HG03139 (cell line): ENCODE measurements at regions not wholly inside any gene's neighbourhood (a gene's known extent, or its start where the extent isn't known, plus 50 kb on each side); places are given as distances from the start of the nearest gene placed in this dataset.
"Not testable (repeated sequence)": the region's sequence is repeated elsewhere in the genome, so short reads cannot be mapped to it uniquely, and the experiment has no call there.

Experiments
- ATAC-seq: cut with Tn5 transposase; IDR thresholded peaks from one replicate; pipeline ENCODE4 v1.9.1; 2021; ENCODE audit not compliant: unreplicated experiment

- ATAC-seq: not testable (repeated sequence)
These were observed 382.4 kb upstream of the PODXL start for GRCh38 chr7:131938788-131939187.

GRCh38 chr7:131937868-131938267 is 381.4 kb upstream of the PODXL start:
- ATAC-seq: no peak

DNA sequence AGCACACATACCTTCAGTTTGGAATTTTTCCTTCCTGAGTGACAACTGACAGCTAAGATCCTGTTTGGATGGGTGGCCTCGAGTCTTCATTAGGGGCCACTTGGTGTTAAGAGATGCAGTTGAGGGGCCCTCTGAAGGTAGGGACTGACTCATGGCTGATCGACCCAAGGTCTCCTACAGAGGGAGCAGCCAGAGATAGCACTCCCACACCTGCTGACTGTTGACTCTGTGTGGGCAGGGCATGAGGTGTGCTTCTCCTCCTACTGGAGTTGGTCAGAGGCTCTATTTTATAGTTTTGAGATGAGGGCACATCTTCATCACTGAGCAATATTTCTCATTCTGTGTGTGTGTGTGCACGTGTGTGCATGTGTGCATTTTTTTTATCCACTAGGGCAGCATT is 378.8 kb upstream of the PODXL start:
- no peak for ATAC-seq

GRCh38 chr7:131934452-131934851 is 378.0 kb upstream of the PODXL start:
- no peak for ATAC-seq

DNA sequence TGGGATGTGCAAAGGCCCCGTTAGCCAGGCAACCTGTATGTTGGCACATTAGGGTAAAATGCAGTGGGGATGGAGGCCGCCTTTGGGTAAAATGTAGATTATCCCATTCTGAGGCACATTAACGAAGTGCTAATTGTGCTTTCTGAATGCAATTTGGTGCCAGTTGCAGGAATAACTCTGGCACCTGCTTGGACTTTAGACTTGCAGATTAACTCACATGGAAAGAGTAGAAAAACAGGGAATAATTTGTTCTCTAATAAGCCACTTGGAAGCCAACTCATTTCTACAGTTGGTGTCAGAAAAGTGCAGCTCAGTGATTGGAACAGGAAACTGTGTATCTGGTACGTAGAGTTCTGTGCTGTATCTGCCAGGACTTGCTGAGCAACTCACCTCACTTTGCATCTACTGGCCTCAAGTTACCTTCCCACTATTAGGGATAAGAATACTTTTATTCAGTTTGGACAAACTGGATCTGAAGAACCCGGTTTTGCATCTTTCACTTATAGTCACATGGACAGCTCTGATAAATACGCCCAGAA is 377.4 kb upstream of the PODXL start:
- no peak for ATAC-seq

DNA sequence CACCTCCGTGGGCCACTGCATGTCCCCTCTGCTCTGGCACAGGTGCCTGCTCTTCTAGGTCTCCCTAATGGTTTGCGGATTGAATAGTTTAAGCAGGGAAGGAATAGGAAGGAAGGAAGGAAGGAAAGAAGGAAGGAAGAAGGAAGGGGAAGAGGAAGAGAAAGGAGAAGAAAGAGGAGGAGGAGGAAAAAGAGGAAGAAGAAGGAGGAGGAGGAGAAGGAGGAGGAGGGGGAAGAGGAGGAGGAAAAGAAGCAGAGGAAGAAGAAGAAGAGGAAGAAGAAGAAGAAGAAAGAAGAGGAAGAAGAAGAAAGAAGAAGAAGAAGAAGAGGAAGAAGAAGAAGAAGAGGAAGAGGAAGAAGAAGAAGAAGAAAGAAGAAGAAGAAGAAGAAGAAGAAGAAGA is 376.8 kb upstream of the PODXL start:
- not testable (repeated sequence) for ATAC-seq

- ATAC-seq: no peak
These were observed 375.8 kb upstream of the PODXL start for GRCh38 chr7:131932271-131932670.

GRCh38 chr7:131931370-131931769 is 374.9 kb upstream of the PODXL start:
- ATAC-seq: no peak

- ATAC-seq: no peak
These were observed 373.2 kb upstream of the PODXL start for GRCh38 chr7:131929632-131930031.

DNA sequence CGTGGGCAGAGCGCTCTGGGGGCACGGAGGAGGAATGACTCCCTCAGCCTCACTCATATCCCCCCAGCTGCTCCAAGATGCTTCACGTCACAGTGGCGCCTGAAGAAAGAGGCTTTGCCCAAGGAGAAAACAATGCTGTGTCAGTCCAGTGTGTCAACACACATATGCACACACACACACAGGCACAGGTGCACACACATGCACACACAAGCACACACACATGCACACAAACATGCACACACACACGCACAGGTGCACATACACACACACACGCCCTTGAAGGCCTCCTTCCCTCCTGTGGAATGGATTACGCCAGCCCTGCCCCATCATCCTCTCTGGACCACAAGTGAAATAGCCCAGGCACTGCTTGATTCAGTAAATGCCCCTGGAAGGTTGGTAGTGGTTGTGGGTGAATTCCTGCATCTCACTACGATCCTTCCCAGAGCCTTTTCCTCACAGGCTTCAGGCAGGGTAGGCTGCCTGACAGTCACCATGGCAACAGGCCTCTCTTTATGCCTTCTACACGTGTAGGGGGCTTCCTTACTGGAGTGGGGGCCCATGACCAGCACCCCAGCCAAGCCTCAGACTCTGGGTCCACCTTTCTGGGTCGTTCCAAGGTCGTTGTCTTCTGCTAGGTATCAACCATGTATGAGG is 371.5 kb upstream of the PODXL start:
- no peak for ATAC-seq

- ATAC-seq: no peak
These were observed 369.2 kb upstream of the PODXL start for GRCh38 chr7:131925636-131926035.

- ATAC-seq: no peak
These were observed 368.4 kb upstream of the PODXL start for GRCh38 chr7:131924857-131925256.

DNA sequence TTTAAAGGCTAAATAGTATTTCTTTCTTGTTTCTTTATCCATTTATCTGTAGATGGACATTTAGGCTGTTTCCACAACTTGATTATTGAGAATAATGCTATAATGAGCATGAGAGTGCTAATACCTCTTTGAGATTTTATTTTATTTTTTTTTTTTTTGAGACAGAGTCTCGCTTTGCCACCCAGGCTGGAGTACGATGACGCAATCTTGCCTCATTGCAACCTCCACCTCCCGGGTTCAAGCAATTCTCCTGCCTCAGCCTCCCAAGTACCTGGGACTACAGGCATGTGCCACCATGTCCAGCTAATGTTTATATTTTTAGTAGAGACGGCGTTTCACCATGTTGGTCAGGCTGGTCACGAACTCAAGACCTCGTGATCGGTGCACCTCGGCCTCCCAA is 366.5 kb upstream of the PODXL start:
- not testable (repeated sequence) for ATAC-seq

DNA sequence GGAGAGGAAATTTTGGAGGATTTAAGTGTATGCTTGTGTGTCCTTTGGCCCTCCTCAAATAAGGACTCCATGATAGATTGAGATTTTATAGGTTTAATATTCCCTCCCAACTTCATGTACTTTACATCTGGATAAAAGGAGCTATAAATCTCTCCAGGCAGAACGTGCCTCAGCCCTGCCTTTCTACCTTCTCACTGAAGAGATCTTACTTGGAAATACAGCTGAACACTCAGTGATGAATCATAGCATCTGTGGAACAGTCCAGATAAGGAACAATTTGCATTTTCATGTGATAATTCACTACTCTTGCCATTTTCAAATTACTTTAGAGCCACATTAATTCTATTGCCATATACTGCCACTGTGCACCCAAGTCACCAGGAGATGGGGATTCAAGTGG is 364.6 kb upstream of the PODXL start:
- no peak for ATAC-seq

DNA sequence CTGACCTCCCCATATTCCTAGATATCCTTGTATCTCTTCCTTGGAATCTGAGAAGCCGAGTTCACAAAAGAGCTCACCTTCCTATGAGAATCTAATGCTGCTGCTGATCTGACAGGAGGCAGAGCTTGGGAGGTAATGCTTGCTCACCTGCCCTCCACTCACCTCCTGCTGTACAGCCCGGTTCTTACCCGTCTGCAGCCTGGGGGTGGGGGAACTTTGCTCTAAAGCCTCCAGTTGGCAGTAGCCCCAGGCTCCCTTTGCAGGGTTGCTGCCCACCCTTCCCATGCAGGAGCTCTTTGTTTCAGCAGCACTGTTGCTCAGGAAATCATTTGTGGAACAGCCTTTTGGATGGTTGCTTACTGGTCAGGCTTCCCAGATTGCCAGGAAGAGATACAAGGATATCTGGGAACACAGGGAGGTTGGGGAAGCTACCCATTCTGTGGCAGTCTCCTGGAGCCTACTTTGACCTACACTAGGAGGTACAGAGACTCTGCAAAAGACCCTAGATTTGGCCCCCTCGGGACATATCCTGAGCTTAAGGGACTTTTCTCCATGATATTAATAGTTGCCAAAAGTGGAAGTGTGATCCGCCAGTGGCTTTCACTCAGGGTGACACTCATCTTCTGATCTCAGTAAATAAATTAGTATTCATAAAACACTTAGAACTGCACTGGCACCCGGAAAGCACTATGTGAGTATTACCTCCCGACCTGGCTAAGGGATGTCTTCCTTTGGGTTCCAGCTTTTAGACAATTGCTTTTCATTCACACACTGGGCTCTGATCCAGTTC is 363.7 kb upstream of the PODXL start:
- ATAC-seq: no peak

GRCh38 chr7:131911112-131911511 is 354.7 kb upstream of the PODXL start:
- no peak for ATAC-seq

DNA sequence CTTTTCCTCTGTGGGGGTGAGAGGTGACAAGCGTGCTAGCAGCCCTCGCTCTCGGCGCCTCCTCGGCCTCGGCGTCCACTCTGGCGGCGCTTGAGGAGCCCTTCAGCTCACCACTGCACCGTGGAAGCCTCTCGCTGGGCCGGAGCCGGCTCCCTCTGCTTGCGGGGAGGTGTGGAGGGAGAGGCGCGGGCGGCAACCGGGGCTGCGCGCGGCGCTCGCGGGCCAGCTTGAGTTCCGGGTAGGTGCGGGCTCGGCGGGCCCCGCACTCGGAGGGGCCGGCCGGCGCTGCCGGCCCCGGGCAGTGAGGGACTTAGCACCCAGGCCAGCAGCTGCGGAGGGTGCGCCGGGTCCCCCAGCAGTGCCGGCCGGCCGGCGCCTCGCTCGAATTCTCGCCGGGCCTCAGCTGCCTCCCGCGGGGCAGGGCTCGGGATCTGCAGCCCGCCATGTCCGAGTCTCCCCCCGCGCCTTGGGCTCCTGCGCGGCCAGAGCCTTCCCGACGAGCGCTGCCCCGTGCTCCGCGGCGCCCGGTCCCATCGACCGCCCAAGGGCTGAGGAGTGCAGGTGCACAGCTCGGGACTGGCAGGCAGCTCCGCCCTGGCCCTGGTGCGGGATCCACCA is 352.8 kb upstream of the PODXL start:
- ATAC-seq: no peak

DNA sequence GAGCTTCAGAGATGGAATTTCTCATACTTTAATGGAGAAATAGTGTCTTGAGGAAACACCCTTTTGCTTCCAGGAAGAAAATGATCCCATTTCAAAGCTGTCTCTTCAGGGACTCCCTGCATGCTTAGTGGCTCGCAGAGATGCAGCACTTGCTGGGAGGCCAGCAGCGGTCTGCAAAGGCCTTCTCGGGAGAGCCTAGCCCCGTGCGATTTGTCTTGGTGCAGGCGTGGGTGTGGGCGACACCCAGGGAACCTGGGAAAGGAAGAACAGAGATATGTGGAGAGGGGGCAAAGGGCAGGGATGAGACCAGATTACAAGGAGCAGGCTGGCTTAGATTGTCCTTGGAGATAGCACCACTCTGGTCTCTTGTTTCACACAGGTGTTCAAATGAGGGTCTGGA is 352.3 kb upstream of the PODXL start:
- ATAC-seq: no peak

- no peak for ATAC-seq
These were observed 349.1 kb upstream of the PODXL start for GRCh38 chr7:131905471-131905973.

GRCh38 chr7:131904760-131905327 is 348.4 kb upstream of the PODXL start:
- no peak for ATAC-seq

- ATAC-seq: no peak
These were observed 346.9 kb upstream of the PODXL start for GRCh38 chr7:131903315-131903714.
